ENCODE measurements at regions not wholly inside any gene's neighbourhood (a gene's known extent, or its start where the extent isn't known, plus 50 kb on each side); places are given as distances from the start of the nearest gene placed in this dataset.
A peak's percentile ranks its signal among the peaks of the same experiment; 100 is the strongest.

DNA sequence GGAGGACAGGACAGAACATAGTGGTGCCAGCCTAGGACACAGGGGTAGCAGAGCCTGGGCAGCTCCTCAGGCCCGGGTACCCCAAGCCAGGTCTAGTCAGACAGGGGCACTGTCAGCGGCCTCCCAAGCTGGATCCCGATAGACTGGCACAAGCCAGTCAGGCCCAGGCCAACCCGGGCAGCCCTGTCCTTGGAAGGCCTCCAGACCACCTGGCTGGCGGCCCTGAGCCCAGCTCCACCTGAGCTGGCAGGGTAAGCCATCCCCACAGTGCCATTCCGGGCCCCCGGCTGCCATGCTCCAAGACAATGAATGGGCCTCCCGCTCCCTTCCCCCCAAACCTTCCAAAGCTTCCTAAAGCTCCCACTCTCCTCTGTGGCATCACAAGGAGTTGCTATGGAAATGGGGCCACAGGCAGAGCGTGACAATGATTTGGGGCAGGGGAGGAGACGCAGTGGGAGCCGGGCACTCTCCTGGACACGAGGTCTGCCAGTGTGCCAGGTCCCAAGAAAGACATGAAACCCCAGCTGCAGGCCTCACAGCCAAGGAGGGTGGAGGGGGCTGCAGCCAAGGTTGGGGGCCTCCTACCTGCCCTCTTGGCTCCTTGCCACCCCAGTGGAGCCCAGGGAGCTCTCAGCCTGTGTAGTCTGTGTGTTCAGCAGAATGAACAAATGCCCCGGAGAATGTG is 165.6 kb upstream of the LINGO1 start:
- DNase-seq (ENCODE audit: low read depth in 4 of 4, low spot score in 1 of 4): no peak

DNA sequence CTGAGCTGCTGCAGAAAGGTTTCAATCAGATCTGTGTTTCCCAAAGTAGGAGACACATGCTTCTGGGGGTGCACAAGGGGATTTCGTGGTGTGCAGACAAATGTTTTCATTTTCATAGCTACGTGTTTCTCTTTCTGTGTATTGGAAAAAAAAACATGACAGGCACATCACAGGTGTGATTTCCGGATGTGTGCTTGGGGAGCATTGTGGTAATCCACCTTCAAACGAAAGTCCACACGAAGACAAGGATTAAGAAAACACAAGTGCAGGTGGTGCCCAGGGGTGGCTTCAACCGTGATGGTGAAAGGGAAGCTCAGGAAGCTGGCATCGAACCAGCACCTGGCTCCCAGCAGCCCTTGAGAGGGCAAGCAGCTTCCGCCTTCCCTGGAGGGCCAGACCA is 164.6 kb upstream of the LINGO1 start:
- DNase-seq (ENCODE audit: low read depth in 4 of 4, low spot score in 1 of 4): no peak

DNA sequence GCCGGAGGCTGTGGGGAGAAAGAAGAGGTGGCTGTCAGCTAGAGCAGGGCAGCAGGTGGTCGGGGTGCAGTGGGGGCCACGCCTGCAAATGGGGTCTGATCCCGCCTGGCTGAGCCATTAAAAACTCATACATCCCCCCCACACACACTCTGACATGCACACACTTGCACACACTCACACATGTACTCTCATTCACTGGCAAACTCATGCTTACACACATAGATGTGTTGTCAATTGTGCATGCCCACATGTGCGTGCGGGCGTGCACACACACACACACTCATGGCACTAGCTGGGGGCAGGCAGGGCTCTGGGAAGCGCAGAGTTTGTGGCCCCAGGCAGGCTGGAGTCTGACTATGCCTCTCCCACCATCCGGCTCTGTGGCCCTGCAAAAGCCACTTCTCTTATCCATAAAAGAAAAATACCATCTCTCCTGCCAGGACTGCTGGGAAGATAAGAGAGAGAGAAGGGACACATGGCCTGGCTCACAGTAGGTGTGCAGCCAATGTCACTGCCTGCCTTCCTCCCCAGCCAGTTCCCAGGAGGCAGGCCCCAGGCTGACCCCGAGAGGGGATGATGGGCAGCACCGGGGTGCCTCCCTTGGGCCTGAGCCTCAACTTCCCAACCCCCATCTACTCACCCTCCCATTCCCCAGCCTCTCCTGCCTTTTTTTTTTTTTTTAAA is 163.5 kb upstream of the LINGO1 start:
- DNase-seq (ENCODE audit: low read depth in 4 of 4, low spot score in 1 of 4): no peak

DNA sequence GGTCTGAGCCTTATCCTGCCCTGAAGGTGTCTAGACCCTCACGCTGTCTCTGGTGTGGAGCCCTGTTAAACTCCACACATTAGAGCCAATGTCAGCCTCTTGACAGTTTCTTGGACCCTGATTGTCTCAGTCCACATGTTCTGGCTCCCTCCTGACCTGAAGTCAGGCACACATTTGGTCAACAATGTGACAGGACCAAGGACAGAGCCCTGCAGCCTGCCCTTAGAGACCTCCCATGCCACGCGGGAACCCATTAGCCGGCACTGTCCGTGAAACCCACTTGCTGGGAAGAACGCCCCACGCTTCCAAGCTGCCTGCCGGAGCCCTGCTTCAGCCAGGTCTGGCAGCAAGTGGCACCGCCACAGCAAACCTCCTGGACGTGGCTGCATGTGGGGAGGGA is 162.7 kb upstream of the LINGO1 start:
- DNase-seq (ENCODE audit: low read depth in 4 of 4, low spot score in 1 of 4): no peak

DNA sequence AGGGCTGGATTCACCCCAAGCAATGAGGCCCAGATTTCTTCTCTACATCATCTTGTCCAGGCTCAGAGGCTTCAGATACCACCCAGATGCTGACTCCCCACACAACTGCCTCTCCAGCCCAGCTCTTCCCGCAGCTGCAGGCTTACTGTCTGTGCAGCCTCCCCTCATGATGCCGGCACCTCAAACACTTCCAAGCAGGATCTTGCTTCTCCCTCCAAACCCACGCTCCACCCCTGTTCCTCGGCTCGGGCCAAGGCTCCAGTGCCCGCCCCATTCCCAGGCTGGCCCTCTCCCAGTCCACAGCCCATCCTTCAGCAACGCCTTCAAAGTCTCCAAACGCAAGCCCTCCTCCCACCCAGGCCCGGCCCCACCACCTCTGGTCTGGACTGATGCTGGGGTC is 159.2 kb upstream of the LINGO1 start:
- no peak for DNase-seq (ENCODE audit: low read depth in 4 of 4, low spot score in 1 of 4)

DNA sequence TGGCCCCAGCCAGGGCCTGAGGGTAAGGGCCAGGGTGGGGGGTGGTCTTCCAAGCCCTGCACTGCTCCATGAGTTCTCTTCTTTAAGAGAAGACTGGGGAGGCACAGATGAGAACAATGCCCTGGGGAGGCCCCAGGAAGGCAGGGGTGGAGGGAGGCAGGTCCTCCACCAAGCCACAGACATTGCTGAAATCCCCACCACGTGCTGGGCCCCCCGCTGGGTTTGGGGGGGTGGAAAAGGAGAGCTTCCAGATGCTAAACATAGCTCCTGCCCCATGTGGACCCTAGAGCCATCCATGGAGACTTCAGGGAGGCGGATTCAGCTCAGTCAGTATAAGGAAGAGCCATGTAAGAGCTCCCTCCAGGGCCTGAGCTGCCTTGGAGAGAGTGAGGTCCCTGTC is 157.8 kb upstream of the LINGO1 start:
- DNase-seq (ENCODE audit: low read depth in 4 of 4, low spot score in 1 of 4): no peak

DNA sequence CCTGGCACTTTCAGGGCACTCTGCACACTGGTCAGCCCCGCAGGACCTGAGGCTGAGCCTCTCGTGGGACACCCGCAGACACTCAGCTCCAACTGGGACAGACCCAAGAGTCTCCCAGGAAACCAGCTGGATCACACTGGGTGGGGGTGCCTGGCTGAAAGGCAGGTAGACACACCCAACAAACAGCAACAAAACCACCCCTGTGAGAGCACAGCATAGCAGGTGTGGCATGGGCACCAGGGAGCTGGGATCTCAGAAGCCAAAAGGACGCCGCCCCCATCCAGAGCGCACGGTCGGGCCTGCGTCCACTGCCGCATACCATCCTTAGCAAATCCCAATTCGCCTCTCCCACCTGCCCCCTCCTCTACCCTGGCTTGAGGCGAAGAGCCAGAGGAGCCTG is 154.2 kb upstream of the LINGO1 start:
- DNase-seq (ENCODE audit: low read depth in 4 of 4, low spot score in 1 of 4): no peak

DNA sequence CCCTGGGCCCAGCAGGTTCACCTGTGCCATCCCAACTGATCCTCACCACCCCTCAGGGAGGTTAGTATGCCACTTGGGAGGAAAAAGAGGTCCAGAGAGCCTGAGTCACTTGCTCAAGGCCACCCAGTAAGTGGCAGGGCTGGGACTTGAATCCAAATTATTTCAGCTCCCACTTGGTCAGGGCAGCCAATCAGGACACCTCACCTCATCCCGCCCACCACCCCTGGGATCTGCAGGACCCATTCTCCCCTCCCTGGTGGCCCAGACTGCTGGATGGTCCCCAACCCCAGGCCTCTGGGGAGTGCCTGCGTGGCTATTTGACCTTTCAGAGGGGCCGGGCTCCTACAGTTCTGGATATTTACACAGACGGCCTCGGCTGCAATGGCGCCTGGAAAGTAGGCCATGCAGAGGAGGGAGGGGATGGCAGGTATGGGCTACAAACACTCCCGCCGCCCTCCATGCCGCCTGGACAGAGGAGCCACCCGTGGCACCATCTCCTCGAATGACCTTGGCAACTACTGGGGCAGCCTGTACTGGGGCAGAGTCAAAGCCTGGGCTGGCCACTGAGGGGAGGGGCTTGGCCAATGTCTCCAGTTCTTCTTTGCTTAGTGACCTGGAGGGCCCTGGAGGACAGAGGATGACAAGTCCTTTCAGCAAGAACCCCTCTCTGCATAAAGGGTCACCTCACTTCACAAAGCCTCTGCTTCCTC is 153.6 kb upstream of the LINGO1 start:
- DNase-seq (ENCODE audit: low read depth in 4 of 4, low spot score in 1 of 4): no peak

DNA sequence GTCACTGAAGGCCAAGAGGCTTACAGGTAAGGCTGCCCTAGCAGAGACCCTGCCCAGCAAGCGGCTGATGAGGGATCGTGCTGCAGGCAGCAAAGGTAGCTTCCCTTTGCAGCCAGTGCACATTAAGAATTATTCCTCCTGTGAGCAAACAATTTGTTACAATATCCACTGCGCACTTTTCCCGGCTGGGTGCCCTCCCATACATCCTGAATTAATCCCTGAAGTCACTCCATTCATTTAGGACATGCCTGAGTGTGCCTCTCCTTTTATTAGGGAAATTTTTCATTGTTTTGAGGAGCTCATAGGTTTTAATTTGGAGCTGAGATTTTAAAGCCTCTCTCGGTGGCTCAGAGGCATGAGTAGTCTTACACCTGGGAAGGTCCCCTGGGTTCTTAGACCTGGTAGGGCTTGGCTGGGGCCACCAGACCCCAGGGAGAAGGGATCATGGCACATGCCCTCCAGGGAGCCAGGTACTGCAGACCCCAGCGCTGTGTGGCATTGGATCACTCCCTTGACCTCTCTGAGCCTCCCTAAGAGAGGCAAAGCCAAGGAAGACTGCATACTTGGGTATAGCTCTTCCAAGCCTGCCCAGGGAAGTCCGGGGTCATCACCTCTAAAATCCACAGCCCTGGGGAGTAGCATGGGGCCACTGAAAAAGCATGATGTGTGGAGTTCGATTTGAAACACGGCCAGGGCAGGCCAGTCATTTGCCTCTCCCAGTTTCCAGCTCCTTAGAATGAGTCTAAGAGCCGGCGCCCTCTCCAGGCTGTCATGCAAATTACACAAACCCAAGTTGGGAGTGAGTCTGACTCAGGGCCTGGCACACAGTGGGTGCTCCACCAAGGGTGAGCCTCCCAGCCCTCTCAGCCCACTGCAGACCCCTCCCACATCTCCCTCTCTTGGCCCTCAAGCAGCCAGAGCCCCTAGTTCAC is 151.9 kb upstream of the LINGO1 start:
- DNase-seq (ENCODE audit: low read depth in 4 of 4, low spot score in 1 of 4): peak in 1 of 4 experiments; percentile 4

DNA sequence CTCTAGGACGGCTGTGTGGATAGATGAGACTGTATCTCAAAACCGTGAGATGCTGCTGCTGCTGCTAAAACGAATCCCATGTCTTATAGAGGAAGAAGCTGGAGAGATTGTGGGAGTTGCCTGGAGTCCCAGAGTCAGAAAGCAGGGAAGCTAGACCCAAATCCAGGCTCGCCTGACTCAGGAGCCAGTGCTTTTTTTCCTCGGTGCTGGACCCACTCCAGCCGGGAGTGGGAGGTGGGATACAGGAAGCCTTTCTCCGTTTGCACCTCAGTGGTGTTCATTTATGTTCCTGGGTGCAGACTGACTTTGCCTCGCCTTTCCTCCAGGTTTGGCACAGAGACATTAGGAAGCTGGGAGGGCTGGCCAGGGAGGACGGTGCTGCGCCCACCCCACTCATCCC is 150.9 kb upstream of the LINGO1 start:
- DNase-seq (ENCODE audit: low read depth in 4 of 4, low spot score in 1 of 4): no peak

DNA sequence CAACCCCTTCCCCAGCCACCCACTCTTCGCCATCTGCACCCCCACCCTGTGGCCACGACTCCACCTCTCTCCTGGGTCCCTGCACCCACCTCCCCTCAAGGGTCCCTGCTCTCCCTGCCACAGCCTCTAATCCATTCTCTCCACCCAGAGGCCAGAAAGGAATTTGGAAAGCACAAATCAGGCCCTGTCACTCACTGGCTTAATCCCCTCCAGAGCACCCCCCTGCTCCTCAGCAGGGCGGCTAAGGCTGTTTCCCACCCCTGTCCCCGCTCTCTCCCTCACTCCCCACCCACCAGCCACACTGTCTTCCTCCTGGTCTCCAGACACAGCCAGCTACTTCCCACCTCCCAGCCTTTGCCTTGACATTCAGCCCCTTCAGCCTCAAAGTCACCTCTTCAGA is 150.0 kb upstream of the LINGO1 start:
- no peak for DNase-seq (ENCODE audit: low read depth in 4 of 4, low spot score in 1 of 4)

DNA sequence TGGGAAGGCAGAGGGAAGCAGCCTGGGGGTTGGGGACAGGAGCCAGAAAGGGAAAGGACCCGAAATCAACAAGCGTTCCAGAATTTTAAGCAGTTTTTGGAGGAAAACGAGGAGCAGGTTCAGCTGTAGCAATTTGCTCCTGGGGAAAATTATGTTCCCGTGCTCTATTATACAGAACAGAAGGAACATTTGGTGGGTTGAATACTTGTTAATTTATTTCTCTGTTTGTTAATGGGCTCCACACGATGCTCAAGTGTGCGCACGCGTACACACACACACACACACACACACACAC is 149.2 kb upstream of the LINGO1 start:
- no peak for DNase-seq (ENCODE audit: low read depth in 4 of 4, low spot score in 1 of 4)

DNA sequence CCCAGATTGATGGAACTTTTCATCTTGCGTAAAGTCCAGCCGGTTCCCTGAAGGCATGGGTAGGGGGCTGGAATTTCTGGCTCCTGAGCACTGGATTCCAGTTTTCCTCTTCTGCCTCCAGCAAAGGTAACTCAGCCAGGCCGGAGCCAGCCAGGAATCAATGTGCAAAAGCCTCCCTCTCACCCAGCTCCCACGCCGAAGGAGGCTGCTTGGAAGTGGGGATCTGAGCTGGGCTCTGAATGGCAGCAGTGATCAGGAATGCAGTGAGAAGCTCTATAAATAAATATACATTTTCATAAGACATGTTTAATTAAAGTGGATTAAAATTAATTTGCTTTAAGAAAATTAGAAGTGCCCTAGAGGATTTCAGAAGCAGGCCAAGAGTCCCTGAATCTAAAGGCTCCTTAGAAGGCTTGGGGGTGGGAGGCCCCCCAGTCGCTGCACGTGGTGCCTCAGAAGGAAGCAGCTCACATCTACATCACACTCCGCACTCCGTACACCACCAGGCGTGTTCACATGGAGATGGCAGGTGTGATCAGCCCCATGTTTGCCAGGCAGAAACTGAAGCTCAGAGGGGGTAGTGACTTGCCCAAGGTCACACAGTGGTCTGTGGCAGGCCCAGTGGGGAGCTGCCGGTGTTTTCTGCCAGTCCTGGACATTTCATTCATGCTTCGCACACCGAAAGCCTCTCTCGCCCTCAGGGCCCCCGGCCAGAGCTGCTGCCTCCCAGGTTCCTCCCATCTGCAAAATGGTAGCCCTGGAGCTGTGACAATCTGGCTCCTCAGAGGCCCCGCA is 148.6 kb upstream of the LINGO1 start:
- DNase-seq (ENCODE audit: low read depth in 4 of 4, low spot score in 1 of 4): no peak

DNA sequence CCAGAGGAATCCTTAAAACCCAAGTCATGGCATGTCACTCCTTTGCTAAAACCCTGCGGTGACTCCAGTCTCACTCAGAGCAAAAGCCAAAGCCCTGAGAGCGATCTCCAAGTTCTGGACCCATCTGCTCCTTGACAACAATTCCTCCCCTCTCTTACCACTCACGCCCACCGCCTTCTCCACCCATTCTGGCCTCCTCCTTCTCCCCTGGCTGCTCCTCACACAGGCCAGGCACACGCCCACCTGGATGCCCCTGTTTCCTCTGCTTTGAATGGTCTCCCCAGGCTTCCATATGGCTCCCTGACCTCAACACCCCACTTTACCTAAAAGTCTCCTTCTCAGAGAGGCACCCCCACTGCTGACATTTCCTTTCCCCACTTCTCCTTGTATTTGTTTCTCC is 146.1 kb upstream of the LINGO1 start:
- DNase-seq (ENCODE audit: low read depth in 4 of 4, low spot score in 1 of 4): no peak

DNA sequence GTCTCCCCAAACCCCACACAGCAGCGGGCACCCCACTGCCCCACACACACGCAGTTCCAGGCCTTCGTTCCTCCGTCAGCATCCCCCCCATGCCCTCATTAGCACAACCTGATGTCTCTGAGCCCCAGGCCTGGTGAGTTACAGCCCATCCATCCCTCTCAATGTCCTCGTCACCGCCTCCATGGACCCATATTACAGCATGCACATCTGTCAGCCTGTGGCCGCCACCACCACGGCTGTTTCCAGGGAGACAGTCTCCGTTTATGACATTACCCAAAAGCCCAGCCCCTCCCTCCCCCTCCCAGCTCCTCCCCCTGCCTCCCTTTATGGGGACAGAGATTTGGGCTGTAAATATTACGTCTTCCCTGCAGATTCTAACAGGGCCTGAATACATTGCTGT is 143.1 kb upstream of the LINGO1 start:
- no peak for DNase-seq (ENCODE audit: low read depth in 4 of 4, low spot score in 1 of 4)

DNA sequence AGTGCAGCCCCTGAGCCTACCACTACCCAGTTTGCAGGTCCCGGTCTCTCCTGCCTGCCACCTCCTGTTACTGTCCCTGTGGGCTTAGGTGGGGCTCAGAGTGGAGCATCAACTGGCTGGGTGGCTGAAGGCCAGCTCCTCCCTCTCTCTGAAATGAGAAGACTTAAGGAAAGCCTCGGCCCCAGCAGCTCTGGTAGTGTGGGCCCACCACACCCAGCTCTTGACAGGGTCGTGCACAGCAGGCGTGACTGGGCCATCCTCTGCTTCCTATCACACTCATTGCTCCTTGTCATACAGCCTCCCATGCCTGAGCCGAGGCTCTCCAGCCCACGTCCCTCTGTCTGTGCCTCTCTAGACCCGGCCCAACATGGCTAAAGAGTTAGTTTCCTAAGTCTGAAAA is 142.7 kb upstream of the LINGO1 start:
- no peak for DNase-seq (ENCODE audit: low read depth in 4 of 4, low spot score in 1 of 4)

DNA sequence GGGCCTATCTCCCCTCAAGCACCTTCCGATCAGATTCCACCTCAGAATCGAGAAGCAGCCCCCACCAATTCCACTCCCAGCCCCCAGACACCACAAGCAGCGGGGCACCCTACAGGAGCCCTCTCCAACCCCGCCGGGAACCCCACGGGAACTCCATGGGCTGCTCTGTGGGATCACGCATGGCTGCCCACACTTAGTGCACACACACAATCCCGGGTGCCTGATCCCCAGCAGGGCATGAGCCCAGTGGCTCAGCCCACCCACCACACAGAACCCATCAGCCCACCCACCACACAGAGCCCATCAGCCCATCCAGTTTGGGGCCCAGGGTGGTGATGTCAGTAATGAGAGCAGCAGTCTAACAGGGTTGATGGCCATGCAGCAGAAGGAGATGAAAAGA is 141.6 kb upstream of the LINGO1 start:
- DNase-seq (ENCODE audit: low read depth in 4 of 4, low spot score in 1 of 4): no peak

DNA sequence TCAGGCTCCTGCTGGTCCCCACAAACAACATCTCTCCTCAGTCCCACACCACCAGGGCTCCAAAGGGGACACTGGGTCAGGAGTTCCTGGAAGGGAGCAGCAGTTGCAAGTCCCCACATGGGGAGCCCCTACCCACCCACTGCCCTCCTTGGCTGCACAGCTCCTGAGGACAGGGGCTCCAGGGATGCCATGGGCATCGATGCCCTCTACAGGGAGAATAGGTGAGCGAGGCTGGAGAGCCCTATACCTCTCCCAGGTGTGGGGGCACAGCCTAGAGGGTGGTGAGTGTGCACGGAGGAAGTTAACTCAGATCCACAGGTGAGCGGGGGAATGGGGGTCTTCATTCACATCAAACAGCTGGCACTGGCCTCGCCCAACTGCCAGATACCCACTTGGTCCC is 141.2 kb upstream of the LINGO1 start:
- no peak for DNase-seq (ENCODE audit: low read depth in 4 of 4, low spot score in 1 of 4)

DNA sequence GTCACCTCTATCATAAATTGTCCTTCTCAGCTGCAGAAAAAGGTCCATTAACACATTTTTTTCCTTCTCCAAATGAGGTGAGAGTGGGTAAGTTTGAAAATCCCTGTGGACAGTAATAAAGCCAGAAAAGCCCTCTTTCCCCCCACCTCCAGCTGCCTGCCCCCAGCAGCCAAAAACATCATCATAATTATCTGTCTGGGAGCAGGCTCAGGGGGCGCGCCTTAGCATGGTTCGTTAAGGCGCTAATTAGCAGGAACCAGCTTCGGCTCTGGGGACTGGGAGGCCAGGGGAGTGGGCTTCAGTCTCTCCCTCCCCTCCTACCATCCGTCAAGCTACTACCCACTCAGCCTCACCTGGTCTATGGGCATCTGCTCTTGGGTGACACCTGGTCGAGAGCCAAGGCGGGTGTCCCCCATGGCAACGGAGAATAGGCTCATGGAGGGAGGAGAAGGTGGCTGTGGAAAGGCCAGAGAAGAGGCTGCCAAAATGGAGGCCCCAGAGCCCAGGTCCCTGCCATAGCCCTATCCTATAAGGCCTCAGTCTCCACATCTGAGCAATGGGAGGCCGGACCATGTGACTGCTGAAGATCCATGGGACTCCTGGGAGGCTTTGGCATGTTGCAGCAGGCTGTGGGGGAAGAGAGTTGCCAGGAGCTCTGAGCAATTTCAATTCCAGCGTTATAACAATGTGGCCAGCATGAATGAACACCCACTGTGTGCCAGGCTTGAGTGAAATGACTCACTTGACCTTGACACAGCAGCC is 140.1 kb upstream of the LINGO1 start:
- no peak for DNase-seq (ENCODE audit: low read depth in 4 of 4, low spot score in 1 of 4)

DNA sequence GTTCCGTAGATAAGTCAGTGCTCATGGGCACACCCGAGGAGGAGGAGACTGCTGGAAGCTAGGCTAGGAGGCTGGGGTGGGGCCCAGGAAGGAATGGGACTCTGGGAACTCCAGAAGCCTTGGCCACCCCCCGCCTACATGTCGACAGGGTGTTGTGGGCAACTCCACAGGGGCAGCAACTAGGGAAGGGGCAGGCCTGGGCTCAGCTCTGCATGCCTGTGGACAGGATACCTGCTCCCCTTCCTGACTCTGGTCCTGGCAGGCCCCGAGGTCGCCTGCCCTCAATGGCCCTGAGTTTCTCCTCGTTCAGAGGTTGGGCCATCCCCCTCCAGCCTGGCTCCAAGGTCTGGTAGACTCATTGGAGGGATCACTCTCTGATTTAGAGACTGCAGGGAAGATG is 138.9 kb upstream of the LINGO1 start:
- no peak for DNase-seq (ENCODE audit: low read depth in 4 of 4, low spot score in 1 of 4)
